H9 (cell line): ENCODE measurements at regions not wholly inside any gene's neighbourhood (a gene's known extent, or its start where the extent isn't known, plus 50 kb on each side); places are given as distances from the start of the nearest gene placed in this dataset.

ENCODE experiments used
- DNase-seq: peaks from one replicate; pipeline ENCODE4 v3.0.0-alpha.2; 2017
- H2AFZ ChIP-seq: one replicate; pipeline ENCODE4 v1.6.1; 2013; ENCODE audit warnings: mild to moderate bottlenecking, low read length, control low read depth, moderate library complexity
- H2AK5ac ChIP-seq: 2 replicates; pipeline ENCODE4 v1.6.1; 2013; ENCODE audit warnings: low read length, control low read depth, mixed read lengths; ENCODE audit not compliant: insufficient read length
- H2BK120ac ChIP-seq: one replicate; pipeline ENCODE4 v1.6.1; 2013; ENCODE audit warnings: low read depth, mild to moderate bottlenecking, low read length, control low read depth, inconsistent platforms; ENCODE audit not compliant: poor library complexity, severe bottlenecking
- H2BK12ac ChIP-seq: 2 replicates; pipeline ENCODE4 v1.6.1; 2013; ENCODE audit warnings: low read length, control low read depth, mixed read lengths, low read depth; ENCODE audit not compliant: insufficient read length
- H2BK15ac ChIP-seq: 2 replicates; pipeline ENCODE4 v1.6.1; 2013; ENCODE audit warnings: low read depth, low read length, control low read depth
- H2BK20ac ChIP-seq: one replicate; pipeline ENCODE4 v1.6.1; 2013; ENCODE audit warnings: low read depth, mild to moderate bottlenecking, low read length, control low read depth, inconsistent platforms; ENCODE audit not compliant: poor library complexity, severe bottlenecking
- H2BK5ac ChIP-seq: 2 replicates; pipeline ENCODE4 v1.6.1; 2013; ENCODE audit warnings: low read length, control low read depth, mixed read lengths; ENCODE audit not compliant: insufficient read length
- H3K14ac ChIP-seq: 2 replicates; pipeline ENCODE4 v1.6.1; 2013; ENCODE audit warnings: low read length, control low read depth; ENCODE audit not compliant: insufficient read depth
- H3K18ac ChIP-seq: 2 replicates; pipeline ENCODE4 v1.6.1; 2013; ENCODE audit warnings: low read depth, mild to moderate bottlenecking, mixed read lengths, low read length, control low read depth; ENCODE audit not compliant: insufficient read length
- H3K23ac ChIP-seq: 2 replicates; pipeline ENCODE4 v1.6.1; 2013; ENCODE audit warnings: low read length, control low read depth, mixed read lengths, low read depth; ENCODE audit not compliant: insufficient read length
- H3K23me2 ChIP-seq: 2 replicates; pipeline ENCODE4 v1.6.1; 2013; ENCODE audit warnings: low read depth, mild to moderate bottlenecking, mixed read lengths, low read length, control low read depth; ENCODE audit not compliant: insufficient read length, poor library complexity, severe bottlenecking
- H3K27ac ChIP-seq: 2 replicates; pipeline ENCODE4 v1.5.1; 2013; ENCODE audit warnings: low read length, control low read depth, mixed read lengths, low read depth; ENCODE audit not compliant: insufficient read length
- H3K27me3 ChIP-seq: 2 replicates; pipeline ENCODE4 v1.6.1; 2013; ENCODE audit warnings: low read length, control low read depth, inconsistent platforms; ENCODE audit not compliant: insufficient read depth
- H3K4ac ChIP-seq: 2 replicates; pipeline ENCODE4 v1.6.1; 2013; ENCODE audit warnings: low read depth, mild to moderate bottlenecking, control low read depth, inconsistent platforms, low read length, moderate library complexity
- H3K4me1 ChIP-seq: 2 replicates; pipeline ENCODE4 v1.6.1; 2013; ENCODE audit warnings: low read length, control low read depth, inconsistent platforms; ENCODE audit not compliant: insufficient read depth
- H3K4me2 ChIP-seq: 2 replicates; pipeline ENCODE4 v1.6.1; 2013; ENCODE audit warnings: low read length, control low read depth, mixed read lengths; ENCODE audit not compliant: insufficient read length, insufficient read depth
- H3K56ac ChIP-seq: 2 replicates; pipeline ENCODE4 v1.6.1; 2013; ENCODE audit warnings: low read depth, mild to moderate bottlenecking, mixed read lengths, low read length, control low read depth; ENCODE audit not compliant: insufficient read length
- H3K79me1 ChIP-seq: 2 replicates; pipeline ENCODE4 v1.6.1; 2013; ENCODE audit warnings: low read depth, mild to moderate bottlenecking, moderate library complexity, low read length, control low read depth, inconsistent platforms; ENCODE audit not compliant: insufficient read depth, poor library complexity, severe bottlenecking
- H3K79me2 ChIP-seq: 2 replicates; pipeline ENCODE4 v1.6.1; 2013; ENCODE audit warnings: low read length, control low read depth, inconsistent platforms; ENCODE audit not compliant: insufficient read depth
- H3K9ac ChIP-seq: 2 replicates; pipeline ENCODE4 v1.6.1; 2013; ENCODE audit warnings: low read length, control low read depth, mixed read lengths; ENCODE audit not compliant: insufficient read length; ENCODE audit errors: extremely low read depth
- H3K9me3 ChIP-seq: one replicate; pipeline ENCODE4 v1.6.1; 2013; ENCODE audit warnings: low read depth, low read length, inconsistent platforms; ENCODE audit not compliant: control insufficient read depth
- H3T11ph ChIP-seq: one replicate; pipeline ENCODE4 v1.6.1; 2013; ENCODE audit warnings: mild to moderate bottlenecking, low read length, control low read depth, inconsistent platforms
- H4K20me1 ChIP-seq: one replicate; pipeline ENCODE4 v1.6.1; 2013; ENCODE audit not compliant: control insufficient read depth, insufficient read length, insufficient read depth
- H4K5ac ChIP-seq: 2 replicates; pipeline ENCODE4 v1.6.1; 2013; ENCODE audit warnings: low read depth, mild to moderate bottlenecking, mixed read lengths, low read length, control low read depth; ENCODE audit not compliant: insufficient read length
- H4K8ac ChIP-seq: replicated peaks from 2 replicates; pipeline ENCODE4 v1.6.1; 2013; ENCODE audit warnings: low read length, control low read depth, mixed read lengths, low read depth; ENCODE audit not compliant: insufficient read length
- H4K91ac ChIP-seq: 2 replicates; pipeline ENCODE4 v1.6.1; 2013; ENCODE audit warnings: low read depth, mild to moderate bottlenecking, moderate library complexity, mixed read lengths, low read length, control low read depth; ENCODE audit not compliant: insufficient read length
- H3K27ac Mint-ChIP-seq, 3 experiments: 2 replicates in 2 of 3; 3 replicates in 1 of 3; pipeline ENCODE4 v1.8.0; 2020 to 2021; ENCODE audit warnings: mixed read lengths in 3 of 3, mild to moderate bottlenecking in 1 of 3, moderate library complexity in 1 of 3
- H3K27me3 Mint-ChIP-seq: 2 replicates; pipeline ENCODE4 v1.8.0; 2021; ENCODE audit warnings: low read depth, mild to moderate bottlenecking, moderate library complexity, mixed read lengths
- H3K36me3 Mint-ChIP-seq, 3 experiments: 2 replicates in 2 of 3; 3 replicates in 1 of 3; pipeline ENCODE4 v1.8.0; 2020 to 2021; ENCODE audit warnings: low read depth in 3 of 3, mixed read lengths in 3 of 3; ENCODE audit not compliant: insufficient read depth in 1 of 3
- H3K4me1 Mint-ChIP-seq, 2 experiments: 2 replicates each; pipeline ENCODE4 v1.8.0; 2020; ENCODE audit warnings: mixed read lengths in 2 of 2
- H3K4me3 Mint-ChIP-seq, 2 experiments: 2 replicates in 1 of 2; 3 replicates in 1 of 2; pipeline ENCODE4 v1.8.0; 2020 to 2021; ENCODE audit warnings: mild to moderate bottlenecking in 2 of 2, mixed read lengths in 2 of 2, moderate library complexity in 1 of 2
- H3K9me3 Mint-ChIP-seq, 2 experiments: 2 replicates in 1 of 2; 3 replicates in 1 of 2; pipeline ENCODE4 v1.8.0; 2020; ENCODE audit warnings: mild to moderate bottlenecking in 2 of 2, mixed read lengths in 2 of 2, moderate library complexity in 1 of 2
- WGBS: extraction: QIAGEN DNeasy Blood & Tissue Kit; methylation state at CpG from one replicate; pipeline ENCODE4 v1.1.7; 2013; ENCODE audit warnings: missing lambda C conversion rate, low lambda C conversion rate, mixed read lengths; ENCODE audit not compliant: insufficient read length; ENCODE audit errors: extremely low coverage; 5-methylcytosine and 5-hydroxymethylcytosine counted together
- TF ChIP-seq, protein P1 (sequence below): fragments of 200-600 bp; sonication (generic); conservative IDR thresholded peaks from 3 replicates; pipeline ENCODE4 v1.8.0; 2021; ENCODE audit warnings: antibody characterized with exemption, mild to moderate bottlenecking

- Histone ChIP-seq H2AK5ac (no peak overlapping the region), H3K18ac (no peak overlapping the region), H4K91ac (no peak overlapping the region), H4K5ac (no peak overlapping the region), H3K27me3 (no peaks in the 10 kb centered on the region; the same call in 1 of the 2 replicates), H3K79me1 (no peaks in the 10 kb centered on the region), H3K4me2 (no peak overlapping the region), H2BK20ac (no peak overlapping the region), H3K14ac (no peak overlapping the region), H3K23ac (no peak overlapping the region), H2BK120ac (no peak overlapping the region), H3K27ac (no peak overlapping the region), H3K9ac (no peak overlapping the region), H3K23me2 (no peaks in the 10 kb centered on the region), H2BK12ac (no peak overlapping the region), H2BK15ac (no peak overlapping the region), H3T11ph (no peak overlapping the region), H3K79me2 (no peaks in the 10 kb centered on the region), H3K56ac (no peak overlapping the region), H2BK5ac (no peak overlapping the region), H3K4me1 (peaks cover 3% of the 10 kb centered on the region; the same call in 1 of the 2 replicates), H3K4ac (no peak overlapping the region), H4K8ac (no peak overlapping the region), H3K9me3 (no peaks in the 10 kb centered on the region), H2AFZ (no peak overlapping the region), H4K20me1 (no peaks in the 10 kb centered on the region)
- peaks cover 5 to 9% of the 10 kb centered on the region in 2 experiments for H3K4me1 Mint-ChIP-seq
- no peak overlapping the region for H3K4me3 Mint-ChIP-seq
- WGBS = no CpG with 5 or more reads among the region's 3 CpGs
- peaks cover 0 to 4% of the 10 kb centered on the region in 2 experiments; a peak in 1 of 5 replicates for H3K9me3 Mint-ChIP-seq
- peaks cover 15% of the 10 kb centered on the region for H3K27me3 Mint-ChIP-seq
- TF ChIP-seq, protein P1, sequence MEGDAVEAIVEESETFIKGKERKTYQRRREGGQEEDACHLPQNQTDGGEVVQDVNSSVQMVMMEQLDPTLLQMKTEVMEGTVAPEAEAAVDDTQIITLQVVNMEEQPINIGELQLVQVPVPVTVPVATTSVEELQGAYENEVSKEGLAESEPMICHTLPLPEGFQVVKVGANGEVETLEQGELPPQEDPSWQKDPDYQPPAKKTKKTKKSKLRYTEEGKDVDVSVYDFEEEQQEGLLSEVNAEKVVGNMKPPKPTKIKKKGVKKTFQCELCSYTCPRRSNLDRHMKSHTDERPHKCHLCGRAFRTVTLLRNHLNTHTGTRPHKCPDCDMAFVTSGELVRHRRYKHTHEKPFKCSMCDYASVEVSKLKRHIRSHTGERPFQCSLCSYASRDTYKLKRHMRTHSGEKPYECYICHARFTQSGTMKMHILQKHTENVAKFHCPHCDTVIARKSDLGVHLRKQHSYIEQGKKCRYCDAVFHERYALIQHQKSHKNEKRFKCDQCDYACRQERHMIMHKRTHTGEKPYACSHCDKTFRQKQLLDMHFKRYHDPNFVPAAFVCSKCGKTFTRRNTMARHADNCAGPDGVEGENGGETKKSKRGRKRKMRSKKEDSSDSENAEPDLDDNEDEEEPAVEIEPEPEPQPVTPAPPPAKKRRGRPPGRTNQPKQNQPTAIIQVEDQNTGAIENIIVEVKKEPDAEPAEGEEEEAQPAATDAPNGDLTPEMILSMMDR = no peak
- no peak overlapping the region for H3K27ac Mint-ChIP-seq
- no peak for DNase-seq
- H3K36me3 Mint-ChIP-seq = no peaks in the 10 kb centered on the region
These were observed 215.3 kb downstream of the HAPSTR1 start for GRCh38 chr16:9306753-9307152.
